HG02970 (cell line): ENCODE measurements at regions not wholly inside any gene's neighbourhood (a gene's known extent, or its start where the extent isn't known, plus 50 kb on each side); places are given as distances from the start of the nearest gene placed in this dataset.
"Not testable (repeated sequence)": the region's sequence is repeated elsewhere in the genome, so short reads cannot be mapped to it uniquely, and the experiment has no call there.

ENCODE experiments used
- ATAC-seq: cut with Tn5 transposase; IDR thresholded peaks from one replicate; pipeline ENCODE4 v1.9.1; 2021; ENCODE audit warnings: mild to moderate bottlenecking, moderate library complexity, moderate number of reproducible peaks; ENCODE audit not compliant: unreplicated experiment, low FRiP score

- no peak for ATAC-seq
These were observed 532.3 kb upstream of the SLITRK5 start for GRCh38 chr13:87138866-87139265.

GRCh38 chr13:87147076-87147475, 524.1 kb upstream of the SLITRK5 start:
- ATAC-seq: no peak

- ATAC-seq: no peak
These were observed 517.8 kb upstream of the SLITRK5 start for GRCh38 chr13:87153371-87153770.

GRCh38 chr13:87166348-87166747, 504.8 kb upstream of the SLITRK5 start:
- no peak for ATAC-seq

GRCh38 chr13:87168390-87168789, 502.8 kb upstream of the SLITRK5 start:
- ATAC-seq: no peak

GRCh38 chr13:87169337-87169736, 501.8 kb upstream of the SLITRK5 start:
- no peak for ATAC-seq

GRCh38 chr13:87172166-87172835, 498.9 kb upstream of the SLITRK5 start:
- ATAC-seq: no peak

- ATAC-seq: not testable (repeated sequence)
These were observed 486.0 kb upstream of the SLITRK5 start for GRCh38 chr13:87185138-87185537.

- ATAC-seq: not testable (repeated sequence)
These were observed 484.5 kb upstream of the SLITRK5 start for GRCh38 chr13:87186647-87187046.

- ATAC-seq: not testable (repeated sequence)
These were observed 479.7 kb upstream of the SLITRK5 start for GRCh38 chr13:87191485-87191884.

GRCh38 chr13:87198371-87198770, 472.8 kb upstream of the SLITRK5 start:
- no peak for ATAC-seq

- no peak for ATAC-seq
These were observed 464.5 kb upstream of the SLITRK5 start for GRCh38 chr13:87206708-87207107.

- ATAC-seq: no peak
These were observed 463.7 kb upstream of the SLITRK5 start for GRCh38 chr13:87207280-87208003.

GRCh38 chr13:87208636-87209035, 462.5 kb upstream of the SLITRK5 start:
- no peak for ATAC-seq

- ATAC-seq: no peak
These were observed 436.2 kb upstream of the SLITRK5 start for GRCh38 chr13:87234981-87235380.

- no peak for ATAC-seq
These were observed 435.6 kb upstream of the SLITRK5 start for GRCh38 chr13:87235621-87236020.

- ATAC-seq: no peak
These were observed 426.8 kb upstream of the SLITRK5 start for GRCh38 chr13:87244256-87244890.

GRCh38 chr13:87249847-87250246, 421.3 kb upstream of the SLITRK5 start:
- ATAC-seq: not testable (repeated sequence)

GRCh38 chr13:87255394-87255793, 415.8 kb upstream of the SLITRK5 start:
- no peak for ATAC-seq

GRCh38 chr13:87259479-87260083, 411.6 kb upstream of the SLITRK5 start:
- no peak for ATAC-seq

GRCh38 chr13:87274209-87274819, 396.9 kb upstream of the SLITRK5 start:
- ATAC-seq: no peak
